ENCODE measurements at regions not wholly inside any gene's neighbourhood (a gene's known extent, or its start where the extent isn't known, plus 50 kb on each side); places are given as distances from the start of the nearest gene placed in this dataset.

DNA sequence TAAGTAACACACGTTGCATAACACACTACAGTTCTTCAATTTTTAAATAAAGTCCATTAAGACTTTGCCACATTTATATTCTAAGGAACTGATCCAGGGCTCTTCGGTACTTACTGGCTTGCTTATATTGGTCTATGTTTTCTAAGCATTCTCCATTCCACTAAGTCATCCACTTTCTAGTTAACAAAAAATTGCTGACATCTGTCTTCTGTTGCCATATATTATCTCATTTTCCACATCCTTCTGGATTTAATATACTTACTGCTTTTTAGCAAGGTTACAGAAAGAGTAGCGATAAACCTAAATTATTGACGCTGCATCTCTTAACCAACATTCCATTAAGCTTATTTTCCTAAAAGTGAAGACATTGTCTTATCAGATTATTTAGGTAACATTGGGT is 238.4 kb upstream of the LRIG3 start:
- no peak for TF ChIP-seq CTCF (IDR thresholded peaks at IDR 0.05; ENCODE audit: insufficient read depth, missing control alignments)
- no peak for FAIRE-seq
- no peak for DNase-seq (ENCODE audit: insufficient read length, low spot score)

GRCh38 chr12:59158066-59158465 is 237.8 kb upstream of the LRIG3 start:
- FAIRE-seq (no peak), DNase-seq (ENCODE audit: insufficient read length, low spot score) (no peak)
- no peak for TF ChIP-seq CTCF (IDR thresholded peaks at IDR 0.05; ENCODE audit: insufficient read depth, missing control alignments)

- FAIRE-seq (no peak), DNase-seq (ENCODE audit: insufficient read length, low spot score) (no peak)
- no peak for TF ChIP-seq CTCF (IDR thresholded peaks at IDR 0.05; ENCODE audit: insufficient read depth, missing control alignments)
Observed at GRCh38 chr12:59155448-59155847, 235.1 kb upstream of the LRIG3 start.

- TF ChIP-seq CTCF (IDR thresholded peaks at IDR 0.05; ENCODE audit: insufficient read depth, missing control alignments), result no peak
- no peak for DNase-seq (ENCODE audit: insufficient read length, low spot score)
- no peak for FAIRE-seq
Observed at GRCh38 chr12:59151243-59151642, 230.9 kb upstream of the LRIG3 start.

- FAIRE-seq (peak; percentile 81), DNase-seq (ENCODE audit: insufficient read length, low spot score) (peak; percentile 7)
- TF ChIP-seq CTCF (IDR thresholded peaks at IDR 0.05; ENCODE audit: insufficient read depth, missing control alignments), result peak; percentile 100
Observed at GRCh38 chr12:59149995-59150642, 229.8 kb upstream of the LRIG3 start.

DNA sequence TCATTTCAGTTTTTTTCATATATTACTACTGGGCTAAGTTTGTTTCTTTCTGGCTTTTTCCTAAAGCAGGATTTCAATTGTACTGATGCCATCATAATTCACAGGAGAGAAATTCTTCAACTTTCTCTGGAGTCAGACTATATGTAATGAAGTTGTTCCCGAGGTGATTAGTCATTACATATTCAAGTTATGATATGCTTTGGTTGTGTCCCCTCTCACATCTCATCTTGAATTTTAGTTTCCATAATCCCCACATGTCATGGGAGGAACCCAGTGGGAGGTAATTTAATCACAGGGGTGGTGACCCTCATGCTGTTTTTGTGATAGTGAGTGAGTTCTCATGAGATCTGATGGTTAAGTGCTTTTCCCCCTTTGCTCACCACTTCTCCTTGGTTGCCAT is 227.5 kb upstream of the LRIG3 start:
- no peak for TF ChIP-seq CTCF (IDR thresholded peaks at IDR 0.05; ENCODE audit: insufficient read depth, missing control alignments)
- no peak for DNase-seq (ENCODE audit: insufficient read length, low spot score)
- no peak for FAIRE-seq

GRCh38 chr12:59142183-59142790 is 222.0 kb upstream of the LRIG3 start:
- TF ChIP-seq CTCF (IDR thresholded peaks at IDR 0.05; ENCODE audit: insufficient read depth, missing control alignments), result no peak
- FAIRE-seq (no peak), DNase-seq (ENCODE audit: insufficient read length, low spot score) (no peak)
